GM12874 (cell line): ENCODE measurements at regions not wholly inside any gene's neighbourhood (a gene's known extent, or its start where the extent isn't known, plus 50 kb on each side); places are given as distances from the start of the nearest gene placed in this dataset.

Source experiments
- TF ChIP-seq, protein P1 (sequence below): IDR thresholded peaks from 2 replicates; pipeline ENCODE4 v1.5.1; 2011; ENCODE audit warnings: low read depth, mild to moderate bottlenecking, control low read depth, low read length, moderate library complexity; ENCODE audit not compliant: insufficient read depth

DNA sequence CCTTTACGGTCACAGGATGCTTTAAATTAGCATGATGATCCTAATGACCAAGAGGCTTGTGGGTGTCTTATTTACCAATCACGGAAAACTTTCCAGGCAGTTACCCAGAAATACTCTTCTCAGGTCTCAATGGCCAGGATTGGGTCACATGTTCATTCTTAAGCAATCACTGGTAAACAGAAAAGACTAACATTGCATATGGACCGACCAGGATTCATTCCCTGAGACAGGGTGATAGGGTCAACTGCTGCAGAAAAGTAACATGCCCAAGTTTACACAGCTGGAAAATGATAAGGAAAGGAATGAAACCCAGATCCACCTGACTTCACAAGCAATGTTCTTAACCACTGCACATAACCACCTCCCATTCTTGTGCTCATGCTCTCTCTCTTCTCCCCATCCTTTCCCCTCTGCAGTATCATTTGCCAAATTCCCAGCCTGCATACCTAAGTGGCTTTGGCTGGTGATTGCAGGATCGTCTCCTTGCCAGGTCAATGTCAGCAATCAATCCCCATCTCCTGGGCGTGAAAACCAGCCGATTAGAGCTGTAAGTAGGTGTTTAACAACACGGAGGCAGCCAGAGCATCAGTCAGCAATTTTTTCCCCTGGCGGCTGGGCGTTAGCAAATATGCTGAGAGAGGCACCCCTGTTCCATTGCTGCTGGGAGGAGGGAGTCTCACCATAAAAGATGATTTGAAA, 219.4 kb downstream of the NMUR2 start:
- TF ChIP-seq, protein P1, sequence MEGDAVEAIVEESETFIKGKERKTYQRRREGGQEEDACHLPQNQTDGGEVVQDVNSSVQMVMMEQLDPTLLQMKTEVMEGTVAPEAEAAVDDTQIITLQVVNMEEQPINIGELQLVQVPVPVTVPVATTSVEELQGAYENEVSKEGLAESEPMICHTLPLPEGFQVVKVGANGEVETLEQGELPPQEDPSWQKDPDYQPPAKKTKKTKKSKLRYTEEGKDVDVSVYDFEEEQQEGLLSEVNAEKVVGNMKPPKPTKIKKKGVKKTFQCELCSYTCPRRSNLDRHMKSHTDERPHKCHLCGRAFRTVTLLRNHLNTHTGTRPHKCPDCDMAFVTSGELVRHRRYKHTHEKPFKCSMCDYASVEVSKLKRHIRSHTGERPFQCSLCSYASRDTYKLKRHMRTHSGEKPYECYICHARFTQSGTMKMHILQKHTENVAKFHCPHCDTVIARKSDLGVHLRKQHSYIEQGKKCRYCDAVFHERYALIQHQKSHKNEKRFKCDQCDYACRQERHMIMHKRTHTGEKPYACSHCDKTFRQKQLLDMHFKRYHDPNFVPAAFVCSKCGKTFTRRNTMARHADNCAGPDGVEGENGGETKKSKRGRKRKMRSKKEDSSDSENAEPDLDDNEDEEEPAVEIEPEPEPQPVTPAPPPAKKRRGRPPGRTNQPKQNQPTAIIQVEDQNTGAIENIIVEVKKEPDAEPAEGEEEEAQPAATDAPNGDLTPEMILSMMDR, result no peak

DNA sequence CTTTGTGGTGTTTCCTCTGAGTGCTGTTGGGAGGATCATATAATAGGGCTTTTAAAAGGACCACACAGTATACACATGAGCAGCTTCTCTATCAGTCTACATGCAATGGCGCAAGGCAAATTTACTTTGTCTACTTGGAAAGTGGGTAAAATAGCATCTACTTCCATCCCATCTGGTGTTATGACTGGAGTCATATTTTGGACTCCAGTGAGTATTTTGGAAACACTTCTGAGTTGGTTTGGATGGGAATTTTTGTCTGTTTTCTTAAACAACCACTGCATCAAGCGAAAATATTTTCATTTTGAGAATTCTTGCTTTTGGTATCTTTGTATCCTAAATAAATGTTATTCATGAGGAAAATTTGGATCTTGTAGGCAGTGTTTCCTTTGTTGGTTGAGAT, 220.8 kb downstream of the NMUR2 start:
- TF ChIP-seq, protein P1, result no peak

DNA sequence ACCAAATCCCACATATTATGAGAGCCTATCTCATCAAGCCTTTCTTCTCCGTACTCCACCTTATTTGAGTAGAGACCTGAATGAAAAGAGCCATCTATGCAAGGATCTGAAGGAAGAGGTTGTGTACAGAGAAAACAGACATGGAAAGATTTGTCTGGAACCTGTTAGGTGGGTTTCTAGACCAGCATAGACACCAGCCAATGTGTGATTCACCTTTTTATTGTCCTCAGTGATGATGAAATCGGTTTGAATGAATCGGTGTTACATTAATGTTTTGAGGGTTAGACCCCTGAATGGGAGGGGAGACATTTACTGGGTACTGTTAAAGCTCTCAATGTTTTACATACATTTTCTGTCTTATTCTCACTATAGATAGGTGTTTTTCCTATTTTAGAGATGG, 223.6 kb downstream of the NMUR2 start:
- TF ChIP-seq, protein P1, result no peak

DNA sequence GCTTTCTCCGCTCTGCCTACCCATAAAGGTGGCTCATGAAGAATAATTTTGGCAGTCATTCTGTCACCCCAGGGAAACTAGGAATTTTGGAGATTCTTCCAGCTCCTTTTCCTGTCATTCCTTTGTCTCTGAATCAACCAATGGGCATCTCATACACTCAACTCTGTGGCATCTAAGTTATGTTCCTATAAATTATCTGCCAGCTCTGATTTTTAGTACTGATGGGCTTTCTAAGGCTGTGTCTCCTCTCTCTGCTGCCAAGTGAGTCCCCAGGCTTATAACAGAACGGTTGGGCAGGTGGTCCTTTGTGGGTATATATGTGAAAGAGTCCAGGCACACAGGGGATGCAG, 226.8 kb downstream of the NMUR2 start:
- TF ChIP-seq, protein P1, result no peak

DNA sequence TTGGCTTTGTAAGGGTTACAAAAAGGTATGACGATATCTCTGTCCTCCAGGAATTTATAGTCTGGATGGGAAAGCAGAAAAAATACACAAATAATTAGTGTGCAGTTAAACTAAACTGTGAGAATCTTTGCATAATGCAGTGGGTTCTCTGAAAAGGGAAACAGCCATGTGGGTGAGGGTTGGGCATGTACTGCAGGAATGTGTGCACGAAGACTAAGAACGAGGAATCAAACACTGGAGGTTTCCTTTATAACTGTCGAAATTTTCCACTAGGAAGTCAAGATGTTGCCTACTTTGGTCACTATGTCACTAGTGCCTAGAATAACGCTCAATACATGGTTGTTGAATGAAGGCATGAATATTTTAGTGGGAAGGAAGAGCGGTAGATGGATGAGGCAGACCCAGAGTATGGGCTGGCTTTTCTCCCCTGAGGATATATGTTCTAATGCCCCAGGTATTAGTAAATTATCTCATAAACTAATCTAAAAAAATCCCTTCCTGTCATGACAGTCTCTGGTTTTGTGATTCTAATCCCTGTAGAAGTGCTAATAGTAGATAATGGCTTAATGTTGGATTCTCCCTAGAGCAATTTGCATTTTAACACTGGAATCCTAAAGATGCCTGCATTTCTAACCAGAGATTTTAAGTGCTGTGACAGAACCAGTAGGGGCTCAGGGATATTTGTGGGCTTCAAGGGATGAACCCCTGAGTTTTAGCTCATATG, 227.3 kb downstream of the NMUR2 start:
- TF ChIP-seq, protein P1, result no peak

DNA sequence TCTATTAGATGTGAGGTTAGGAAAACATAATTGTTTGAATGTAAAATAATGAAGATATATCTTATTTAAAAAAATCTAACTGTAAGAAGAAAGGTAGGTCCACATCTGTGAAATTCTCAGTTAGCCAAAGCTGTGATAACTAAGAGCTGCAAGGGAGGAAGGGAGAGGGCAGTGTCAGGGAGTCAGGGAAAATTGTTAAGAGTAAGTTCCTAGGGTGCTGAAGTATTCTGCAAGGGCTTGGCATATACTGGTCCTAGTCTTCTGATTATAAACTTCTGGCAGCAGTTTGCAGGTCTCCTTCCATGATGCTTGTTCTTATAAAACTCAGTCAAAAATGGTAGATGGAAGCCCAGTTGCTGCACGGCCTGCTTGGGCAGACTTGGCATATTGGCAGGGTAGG, 233.2 kb downstream of the NMUR2 start:
- TF ChIP-seq, protein P1, result no peak

DNA sequence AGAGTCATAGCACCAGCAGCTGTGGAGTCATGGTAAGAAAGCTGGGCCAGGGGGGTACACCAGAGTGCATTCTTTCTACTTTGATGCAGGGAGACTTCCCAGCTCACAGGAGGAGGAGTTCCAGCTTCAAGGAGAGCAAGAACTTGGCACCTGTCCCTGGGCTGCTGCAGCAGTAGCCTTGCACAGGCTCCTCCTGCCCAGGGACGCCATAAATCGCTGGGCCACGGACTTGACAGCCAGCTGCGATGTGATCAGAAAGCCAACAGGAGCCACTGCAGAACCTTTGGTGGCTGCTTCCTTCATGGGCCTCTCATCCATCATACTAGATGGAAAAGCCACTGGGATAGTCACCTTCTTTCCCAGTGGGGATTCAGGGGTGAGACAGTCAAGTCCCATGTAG, 234.7 kb downstream of the NMUR2 start:
- TF ChIP-seq, protein P1, result no peak
